KOPT-K1 (cell line): ENCODE measurements at regions not wholly inside any gene's neighbourhood (a gene's known extent, or its start where the extent isn't known, plus 50 kb on each side); places are given as distances from the start of the nearest gene placed in this dataset.
A peak's percentile ranks its signal among the peaks of the same experiment; 100 is the strongest.
"Not testable (repeated sequence)": the region's sequence is repeated elsewhere in the genome, so short reads cannot be mapped to it uniquely, and the experiment has no call there.

ENCODE experiments used
- H3K27ac ChIP-seq: fragments of 200-600 bp; sonication (generic); 2 replicates; pipeline ENCODE4 v1.5.1; 2016; ENCODE audit warnings: antibody characterized with exemption, mild to moderate bottlenecking, low read depth, low read length; ENCODE audit not compliant: poor library complexity, severe bottlenecking
- H3K36me3 ChIP-seq: fragments of 200-600 bp; sonication (generic); 2 replicates; pipeline ENCODE4 v1.5.1; 2017; ENCODE audit warnings: antibody characterized with exemption, mild to moderate bottlenecking, low read length, moderate library complexity; ENCODE audit not compliant: insufficient read depth
- H3K9me3 ChIP-seq: fragments of 200-600 bp; sonication (generic); 2 replicates; pipeline ENCODE4 v1.5.1; 2017; ENCODE audit warnings: antibody characterized with exemption, low read length, mild to moderate bottlenecking; ENCODE audit not compliant: insufficient read depth, poor library complexity, severe bottlenecking

DNA sequence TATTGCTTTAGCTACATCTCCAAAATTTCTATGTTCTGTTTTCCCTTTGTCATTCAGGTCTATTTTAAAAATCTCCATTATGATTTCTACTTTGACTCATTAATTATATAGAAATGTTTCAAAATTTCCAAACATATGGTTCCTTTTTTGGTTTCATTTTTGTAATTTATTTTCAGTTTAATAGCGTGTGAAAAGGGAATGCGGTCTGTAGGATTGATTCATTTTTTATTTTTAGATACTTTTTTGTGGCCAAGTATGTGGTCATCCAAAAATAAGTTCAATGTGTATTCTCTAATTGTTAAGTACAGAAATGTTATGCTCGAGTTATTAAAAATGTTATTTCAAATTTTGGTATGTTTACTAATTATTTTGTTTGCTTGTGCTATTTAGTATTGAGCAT, 72.5 kb upstream of the ANKRD1 start:
- Histone ChIP-seq H3K9me3 (no peaks in the 10 kb centered on the region), H3K27ac (peak overlapping the region; percentile 75), H3K36me3 (peaks cover 11% of the 10 kb centered on the region)

DNA sequence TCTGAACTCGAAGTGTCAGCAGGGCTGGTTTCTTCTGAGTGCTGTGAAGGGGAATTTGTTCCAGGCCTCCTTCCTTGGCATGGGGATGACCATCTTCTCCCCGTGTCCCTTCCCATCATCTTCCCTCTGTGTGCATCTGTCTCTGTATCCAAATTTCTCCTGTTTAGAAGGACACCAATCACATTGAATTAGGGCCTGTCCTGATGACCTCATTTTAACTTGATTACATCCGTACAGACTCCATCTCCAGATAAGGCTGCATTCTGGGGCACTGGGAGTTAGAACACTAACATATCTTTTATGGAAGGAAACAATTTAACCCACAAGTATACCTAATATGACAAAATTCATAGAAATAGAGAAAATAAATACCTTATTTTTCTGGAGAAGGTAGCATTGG, 76.8 kb upstream of the ANKRD1 start:
- H3K36me3 ChIP-seq = peaks cover 11% of the 10 kb centered on the region
- peak overlapping the region; percentile 42 for H3K27ac ChIP-seq

DNA sequence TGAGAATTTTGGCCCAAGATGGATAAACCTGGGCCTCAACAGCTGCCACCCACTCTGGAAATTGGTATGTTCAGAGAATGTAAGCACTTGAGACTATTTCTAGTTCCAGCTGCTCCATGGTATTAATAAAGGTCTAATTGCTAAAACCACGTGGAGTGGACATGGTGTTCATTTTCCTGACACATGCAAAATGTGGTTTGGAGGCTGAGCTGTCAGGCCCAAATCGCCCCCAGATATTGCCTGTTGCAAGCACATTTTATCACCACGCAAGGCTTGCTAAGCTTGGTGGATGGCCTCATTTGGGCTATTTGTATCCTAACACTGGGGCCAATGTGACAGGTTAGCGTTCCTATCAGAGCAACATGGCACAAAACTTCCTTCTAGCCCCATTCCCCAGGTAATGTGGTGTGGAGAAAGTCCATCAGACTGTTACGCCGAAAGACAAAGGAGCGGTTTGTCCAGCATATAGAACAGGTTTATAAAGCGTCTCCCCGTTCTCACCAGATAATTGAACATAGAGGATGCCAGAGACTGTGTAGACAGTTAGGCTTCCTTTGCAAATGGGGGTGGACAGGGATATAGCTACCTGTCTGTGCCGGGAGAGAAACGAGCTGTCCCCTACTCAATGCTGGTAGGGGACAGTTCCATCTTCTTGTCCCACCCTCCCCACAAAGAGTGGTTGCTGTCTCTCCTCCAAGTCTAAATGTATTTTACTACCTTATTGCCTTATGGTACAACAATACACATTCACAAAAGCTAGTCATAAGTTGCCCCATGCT, 78.0 kb upstream of the ANKRD1 start:
- Histone ChIP-seq H3K36me3 (peaks cover 11% of the 10 kb centered on the region), H3K9me3 (peaks cover 5% of the 10 kb centered on the region), H3K27ac (peak overlapping the region; percentile 42)

More for the DNA sequence above, 76.8 kb upstream of the ANKRD1 start:
- no peaks in the 10 kb centered on the region for H3K9me3 ChIP-seq

DNA sequence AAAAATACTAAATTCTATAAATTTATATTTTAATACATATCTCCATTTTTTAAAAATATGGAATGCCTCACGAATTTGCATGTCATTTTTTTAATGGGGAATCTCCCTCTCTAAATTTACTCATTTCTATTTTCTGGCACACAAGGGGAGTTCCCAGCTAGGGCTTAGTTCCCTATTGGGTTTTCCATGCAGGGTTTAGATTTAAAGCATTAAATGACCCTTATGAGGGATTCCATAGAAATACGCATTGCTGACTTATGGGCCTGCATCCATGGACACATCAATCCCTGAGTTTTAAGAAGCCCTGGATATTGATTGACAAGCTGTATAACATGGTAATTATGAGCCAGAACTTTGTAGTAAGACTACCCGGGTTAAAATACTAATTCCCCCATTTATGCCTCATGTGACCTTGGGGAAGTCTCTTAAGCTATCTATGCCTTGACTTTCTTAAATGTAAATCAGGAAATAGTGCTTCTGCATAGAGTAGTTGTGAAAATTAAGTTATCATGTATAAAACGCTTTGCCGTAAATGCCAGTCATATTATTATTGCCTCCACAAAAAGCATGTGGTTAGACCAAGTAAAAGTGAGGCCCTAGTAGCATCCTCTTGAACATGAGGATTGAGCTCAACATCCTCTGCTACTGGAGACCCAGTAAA, 78.8 kb upstream of the ANKRD1 start:
- Histone ChIP-seq H3K9me3 (peaks cover 9% of the 10 kb centered on the region), H3K27ac (peak overlapping the region; percentile 42), H3K36me3 (peaks cover 11% of the 10 kb centered on the region)

DNA sequence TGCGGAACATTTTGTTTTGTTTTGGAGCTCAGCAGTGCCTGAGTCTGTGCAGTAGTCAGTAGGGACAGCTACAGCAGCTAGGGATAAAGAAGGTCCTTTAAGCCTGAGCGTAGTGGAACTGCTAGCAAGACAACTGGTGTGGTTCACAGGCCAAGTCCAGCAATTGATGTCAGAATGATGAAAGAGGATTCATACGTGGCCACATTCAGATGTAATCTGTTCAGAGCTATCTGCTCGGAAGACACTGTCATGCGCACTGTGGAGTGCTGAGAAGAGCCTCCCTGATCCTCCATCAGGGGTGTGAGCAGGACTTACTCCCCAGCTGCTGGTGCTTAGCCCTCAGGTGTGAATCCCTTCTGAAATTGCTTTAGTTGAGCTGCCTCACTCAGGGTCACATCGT, 79.6 kb upstream of the ANKRD1 start:
- peak overlapping the region; percentile 42 for H3K27ac ChIP-seq

DNA sequence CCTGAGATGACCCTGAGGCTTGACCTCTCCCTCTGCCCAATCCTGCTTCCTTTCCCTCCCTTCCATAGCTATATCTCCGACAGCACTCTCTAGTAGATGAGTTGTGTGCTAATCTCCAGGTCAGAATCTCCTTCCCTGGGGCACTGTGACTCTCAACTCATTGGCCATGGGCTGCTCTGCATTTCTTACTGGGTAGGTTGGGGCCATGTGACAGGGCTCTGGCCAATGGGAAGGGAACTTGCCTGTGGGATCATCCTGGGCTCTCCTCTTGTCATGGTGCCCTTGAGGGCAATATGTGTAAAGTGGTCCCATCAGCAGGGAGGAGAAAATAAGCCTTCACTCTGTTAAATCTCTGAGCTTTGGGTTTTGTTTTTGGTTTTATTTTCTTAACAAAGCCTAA, 80.1 kb upstream of the ANKRD1 start:
- H3K36me3 ChIP-seq = peaks cover 6% of the 10 kb centered on the region
- peaks cover 9% of the 10 kb centered on the region for H3K9me3 ChIP-seq
- H3K27ac ChIP-seq = peak overlapping the region; percentile 42

More for the DNA sequence above, 79.6 kb upstream of the ANKRD1 start:
- Histone ChIP-seq H3K36me3 (peaks cover 11% of the 10 kb centered on the region), H3K9me3 (peaks cover 9% of the 10 kb centered on the region)

DNA sequence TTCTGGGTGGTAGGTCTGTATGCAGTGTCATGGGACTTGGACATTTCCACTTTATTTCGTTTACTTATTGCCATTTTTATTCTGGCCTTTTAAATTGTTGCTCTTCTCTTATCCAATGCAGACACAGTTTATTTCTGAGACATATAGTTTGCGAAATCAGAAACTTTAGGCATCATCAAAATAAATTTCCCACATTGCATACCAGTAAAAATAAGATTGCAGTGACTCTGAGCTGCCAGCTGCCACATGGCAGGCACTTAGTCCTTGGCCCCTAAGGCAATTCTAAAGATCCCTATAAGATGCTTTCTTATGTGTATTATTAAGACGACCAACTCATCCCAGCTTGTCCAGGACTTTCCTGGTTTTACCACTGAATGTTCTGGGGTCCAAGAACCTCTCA, 81.8 kb upstream of the ANKRD1 start:
- Histone ChIP-seq H3K27ac (peak overlapping the region; percentile 1), H3K36me3 (no peaks in the 10 kb centered on the region), H3K9me3 (peaks cover 9% of the 10 kb centered on the region)

DNA sequence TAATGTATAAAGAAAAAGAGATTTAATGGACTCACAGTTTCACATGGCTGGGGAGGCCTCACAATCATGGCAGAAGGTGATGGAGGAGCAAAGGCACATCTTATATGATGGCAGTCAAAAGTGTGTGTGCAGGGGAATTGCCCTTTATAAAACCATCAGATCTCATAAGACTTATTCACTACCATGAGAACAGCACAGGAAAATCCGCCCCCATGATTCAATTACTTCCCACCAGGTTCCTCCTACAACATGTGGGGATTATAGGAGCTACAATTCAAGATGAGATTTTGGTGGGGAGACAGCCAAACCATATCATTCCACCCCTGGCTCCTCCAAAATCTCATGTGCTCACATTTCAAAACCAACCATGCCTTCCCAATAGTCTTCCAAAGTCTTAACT, 82.5 kb upstream of the ANKRD1 start:
- not testable (repeated sequence) for H3K27ac ChIP-seq, H3K36me3 ChIP-seq, H3K9me3 ChIP-seq

DNA sequence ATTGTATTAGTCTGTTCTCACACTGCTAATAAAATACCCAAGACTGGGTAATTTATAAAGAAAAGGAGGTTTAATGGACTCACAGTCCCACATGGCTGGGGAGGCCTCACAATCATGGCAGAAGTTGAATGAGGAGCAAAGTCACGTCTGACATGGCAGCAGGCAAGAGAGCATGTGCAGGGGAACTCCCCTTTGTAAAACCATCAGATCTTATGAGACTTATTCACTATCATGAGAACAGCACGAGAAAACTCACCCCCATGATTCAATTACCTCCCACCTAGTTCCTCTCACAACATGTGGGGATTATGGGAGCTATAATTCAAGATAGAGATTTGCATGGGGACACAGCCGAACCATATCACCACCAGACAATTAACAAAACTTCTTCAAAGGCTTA, 84.4 kb upstream of the ANKRD1 start:
- not testable (repeated sequence) for H3K36me3 ChIP-seq, H3K9me3 ChIP-seq
- H3K27ac ChIP-seq = peak overlapping the region; percentile 91

DNA sequence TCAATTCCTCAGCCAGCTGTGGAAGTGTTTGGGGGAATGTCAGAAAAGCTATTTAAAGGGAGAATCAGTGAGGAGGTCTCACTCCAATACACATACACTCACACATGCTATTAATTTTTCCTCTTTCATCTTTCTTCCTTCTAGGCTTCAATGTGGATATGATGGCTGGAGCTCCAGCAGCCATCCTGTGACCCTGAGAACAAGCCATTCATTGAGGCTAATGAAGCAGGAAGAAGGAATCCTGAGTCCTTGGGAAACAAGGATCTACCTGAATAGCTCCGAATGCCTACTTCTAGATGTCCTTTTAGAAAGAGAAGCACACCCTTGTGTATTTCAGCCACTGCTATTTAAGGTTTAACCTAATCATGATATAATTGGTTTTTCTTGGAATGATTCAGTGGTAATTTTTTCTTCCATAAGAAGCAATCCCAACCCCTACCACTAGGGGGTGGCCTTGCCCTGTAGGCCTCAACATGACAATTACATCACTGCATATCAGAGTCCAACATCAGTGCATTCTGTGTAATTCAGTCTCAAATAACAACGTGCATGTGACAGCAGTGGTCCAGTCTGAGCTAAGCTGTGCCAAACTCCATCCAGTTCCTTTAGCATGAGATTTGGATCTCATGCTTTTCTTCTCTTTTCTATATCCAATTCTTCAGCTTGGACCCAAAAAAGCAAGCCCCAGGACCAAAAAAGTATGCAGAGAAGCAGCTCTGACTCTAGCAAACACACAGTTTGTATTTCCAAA, 85.3 kb upstream of the ANKRD1 start:
- Histone ChIP-seq H3K27ac (peak overlapping the region; percentile 91), H3K36me3 (no peaks in the 10 kb centered on the region), H3K9me3 (peaks cover 9% of the 10 kb centered on the region)

DNA sequence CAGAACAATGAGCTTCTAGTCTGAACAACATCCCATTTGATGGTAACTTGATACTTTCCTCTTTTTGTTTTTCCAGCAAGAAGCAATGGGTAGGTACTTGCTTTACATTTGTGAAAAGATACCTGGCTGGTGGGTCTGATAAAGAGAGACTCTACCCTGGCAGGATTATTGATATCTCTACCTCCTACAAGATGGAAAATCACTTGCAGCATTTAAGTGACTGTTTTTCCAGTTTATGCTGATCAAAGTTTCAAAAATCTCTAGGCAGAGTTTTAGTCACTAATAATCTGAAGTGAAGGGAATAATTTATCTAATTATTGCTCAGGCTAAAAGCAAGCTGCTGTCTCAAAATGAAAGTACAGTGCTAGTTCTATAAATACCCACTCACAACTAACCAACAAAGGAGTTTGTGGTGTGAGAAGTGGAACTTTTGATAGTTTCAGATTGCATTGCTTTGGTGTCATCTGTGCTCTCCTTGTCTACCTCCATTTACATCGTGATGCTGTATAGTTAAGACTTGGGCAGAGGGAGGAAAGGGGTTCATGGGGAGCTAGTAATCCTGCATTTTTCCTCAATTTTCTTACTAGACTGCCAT, 86.0 kb upstream of the ANKRD1 start:
- H3K36me3 ChIP-seq = no peaks in the 10 kb centered on the region
- peak overlapping the region; percentile 91 for H3K27ac ChIP-seq
- peaks cover 9% of the 10 kb centered on the region for H3K9me3 ChIP-seq

DNA sequence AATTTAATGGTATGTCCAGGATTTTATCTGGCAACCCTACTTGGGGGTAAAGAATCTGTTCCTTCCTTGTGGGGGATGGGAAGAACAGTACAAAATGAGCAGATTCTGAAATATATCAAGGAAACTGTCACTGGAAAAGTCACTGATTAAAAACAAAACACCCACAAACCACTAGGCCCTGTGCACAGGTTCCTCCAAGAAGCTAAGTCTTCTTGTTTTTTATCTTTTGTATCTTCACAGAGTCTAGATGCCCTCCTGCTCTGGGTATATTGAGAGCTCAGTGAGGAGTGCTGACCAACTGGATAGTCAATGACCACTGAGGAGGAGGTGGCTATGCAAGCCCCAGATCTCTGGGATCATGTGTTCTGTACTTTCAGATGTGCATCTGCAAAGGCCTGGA, 86.8 kb upstream of the ANKRD1 start:
- Histone ChIP-seq H3K36me3 (no peaks in the 10 kb centered on the region), H3K27ac (peak overlapping the region; percentile 91), H3K9me3 (peaks cover 9% of the 10 kb centered on the region)

DNA sequence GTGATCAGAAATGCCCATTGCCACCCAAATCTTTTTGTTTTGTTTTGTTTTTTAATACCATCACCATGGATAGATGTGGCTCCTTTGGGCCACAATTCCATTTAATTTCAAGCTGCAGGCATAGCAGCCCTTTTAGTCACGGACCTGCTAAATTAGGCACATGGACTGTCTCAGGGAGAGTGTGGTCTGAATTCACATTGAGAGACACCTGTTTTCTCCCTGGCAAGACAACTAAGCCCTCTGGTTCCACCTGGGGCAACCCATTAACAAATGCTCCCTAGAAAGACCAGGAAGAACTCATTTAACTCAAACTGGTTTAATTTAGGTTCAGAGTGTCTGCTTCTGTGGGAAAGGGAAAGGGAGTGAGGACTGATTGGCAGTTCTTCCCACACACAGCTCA, 88.2 kb upstream of the ANKRD1 start:
- peak overlapping the region; percentile 91 for H3K27ac ChIP-seq
- H3K36me3 ChIP-seq = no peaks in the 10 kb centered on the region
- H3K9me3 ChIP-seq = peaks cover 2% of the 10 kb centered on the region

DNA sequence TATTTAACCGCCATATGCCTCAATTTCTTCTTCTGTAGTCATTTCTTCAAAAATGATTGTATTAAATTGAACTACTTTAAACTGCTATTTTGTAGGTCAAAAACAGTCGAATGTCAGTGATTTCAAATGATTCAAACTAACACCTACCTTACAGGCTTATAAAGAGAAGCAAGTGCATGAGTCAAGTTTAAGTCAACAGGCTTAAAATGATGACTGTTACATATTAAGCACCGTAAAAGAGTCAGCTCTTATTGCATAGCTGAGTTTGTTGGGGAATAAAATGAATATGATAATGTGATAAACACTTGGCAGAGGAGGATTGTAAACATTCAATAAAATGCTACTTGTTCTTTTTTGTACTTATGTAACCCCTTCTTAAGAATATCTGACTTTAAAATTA, 90.1 kb upstream of the ANKRD1 start:
- no peaks in the 10 kb centered on the region for H3K36me3 ChIP-seq
- H3K9me3 ChIP-seq = no peaks in the 10 kb centered on the region
- H3K27ac ChIP-seq = no peak overlapping the region

DNA sequence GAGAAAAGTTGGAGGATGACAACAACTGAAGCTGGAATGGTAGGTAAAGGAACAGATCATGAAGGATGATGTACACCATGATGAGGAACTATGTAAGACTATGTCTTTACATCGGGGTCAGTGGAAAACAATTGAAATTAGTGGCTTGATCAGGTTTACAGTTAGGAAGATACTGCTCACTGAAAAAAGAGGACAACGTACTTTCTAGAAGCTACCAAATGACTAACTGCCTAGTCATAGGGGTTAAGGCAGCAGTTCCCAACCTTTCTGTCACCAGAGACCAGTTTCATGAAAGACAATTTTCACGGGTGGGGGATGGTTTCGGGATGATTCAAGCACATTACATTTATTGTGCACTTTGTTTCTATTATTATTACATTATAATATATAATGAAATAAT, 91.6 kb upstream of the ANKRD1 start:
- H3K9me3 ChIP-seq = no peaks in the 10 kb centered on the region
- H3K36me3 ChIP-seq = no peaks in the 10 kb centered on the region
- no peak overlapping the region for H3K27ac ChIP-seq
